ENCODE measurements at regions not wholly inside any gene's neighbourhood (a gene's known extent, or its start where the extent isn't known, plus 50 kb on each side); places are given as distances from the start of the nearest gene placed in this dataset.

- Histone ChIP-seq H3F3A (ENCODE audit: low read length, unreplicated experiment) (no peaks in the 10 kb centered on the region), H3K79me2 (ENCODE audit: low read length) (no peaks in the 10 kb centered on the region), H3K27me3 (ENCODE audit: low read length) (no peaks in the 10 kb centered on the region), H3K36me3 (ENCODE audit: low read depth, low read length) (no peaks in the 10 kb centered on the region), H3K9me3 (ENCODE audit: low read length) (no peaks in the 10 kb centered on the region), H3K4me2 (ENCODE audit: low read length) (no peak overlapping the region), H3K27ac (ENCODE audit: low read length) (no peak overlapping the region), H4K20me1 (ENCODE audit: low read length) (no peaks in the 10 kb centered on the region), H3K9me2 (replicated peaks; ENCODE audit: low read length) (no peaks in the 10 kb centered on the region), H3K9ac (ENCODE audit: low read length) (no peak overlapping the region), H2AFZ (ENCODE audit: low read length) (no peak overlapping the region), H3K4me3 (ENCODE audit: low read length) (no peak overlapping the region), H3K4me1 (ENCODE audit: insufficient read depth, low read length) (peaks cover 6% of the 10 kb centered on the region; the same call in 1 of the 2 replicates)
- CTCF ChIA-PET, result no interaction called here
- DNase-seq (no peak), ATAC-seq (no peak)
- no TSS peak for BruUV-seq (replicated peaks)
- TF ChIP-seq EZH2phosphoT487 (IDR thresholded peaks at IDR 0.05; ENCODE audit: borderline replicate concordance, low read length) (no peak), CTCF (conservative IDR thresholded peaks at IDR 0.05; ENCODE audit: low read depth, low read length) (no peak), EZH2 (IDR thresholded peaks at IDR 0.05; ENCODE audit: low read length, unreplicated experiment) (no peak)
- POLR2A ChIA-PET (ENCODE audit: unreplicated experiment), result no interaction called here
- intact Hi-C loops (cut with micrococcal nuclease), result no loop called here
These were observed 165.5 kb upstream of the PFN2 start for GRCh38 chr3:150136242-150136641.

GRCh38 chr3:150135287-150135721 lies 164.6 kb upstream of the PFN2 start:
- ATAC-seq (no peak), DNase-seq (no peak)
- no peak for TF ChIP-seq EZH2 (IDR thresholded peaks at IDR 0.05; ENCODE audit: low read length, unreplicated experiment)
- TF ChIP-seq CTCF (conservative IDR thresholded peaks at IDR 0.05; ENCODE audit: low read depth, low read length), result no peak
- no peak for TF ChIP-seq EZH2phosphoT487 (IDR thresholded peaks at IDR 0.05; ENCODE audit: borderline replicate concordance, low read length)
- no peaks in the 10 kb centered on the region for H3F3A ChIP-seq (ENCODE audit: low read length, unreplicated experiment)
- no peaks in the 10 kb centered on the region for H3K79me2 ChIP-seq (ENCODE audit: low read length)
- no peaks in the 10 kb centered on the region for H3K36me3 ChIP-seq (ENCODE audit: low read depth, low read length)
- H3K4me2 ChIP-seq (ENCODE audit: low read length), result no peak overlapping the region
- H3K4me1 ChIP-seq (ENCODE audit: insufficient read depth, low read length), result peaks cover 6% of the 10 kb centered on the region; the same call in 1 of the 2 replicates
- BruUV-seq (replicated peaks), result no TSS peak
- ChIA-PET POLR2A (ENCODE audit: unreplicated experiment) (no interaction called here), CTCF (no interaction called here)
- H3K27me3 ChIP-seq (ENCODE audit: low read length), result no peaks in the 10 kb centered on the region
- H3K4me3 ChIP-seq (ENCODE audit: low read length), result no peak overlapping the region
- H3K27ac ChIP-seq (ENCODE audit: low read length), result no peak overlapping the region
- H2AFZ ChIP-seq (ENCODE audit: low read length), result no peak overlapping the region
- H4K20me1 ChIP-seq (ENCODE audit: low read length), result no peaks in the 10 kb centered on the region
- intact Hi-C loops (cut with micrococcal nuclease), result no loop called here
- no peaks in the 10 kb centered on the region for H3K9me2 ChIP-seq (replicated peaks; ENCODE audit: low read length)
- no peak overlapping the region for H3K9ac ChIP-seq (ENCODE audit: low read length)
- H3K9me3 ChIP-seq (ENCODE audit: low read length), result no peaks in the 10 kb centered on the region

- Histone ChIP-seq H4K20me1 (ENCODE audit: low read length) (no peaks in the 10 kb centered on the region), H3K27me3 (ENCODE audit: low read length) (no peaks in the 10 kb centered on the region), H3K4me3 (ENCODE audit: low read length) (no peak overlapping the region), H3K9me2 (replicated peaks; ENCODE audit: low read length) (no peaks in the 10 kb centered on the region), H3F3A (ENCODE audit: low read length, unreplicated experiment) (no peaks in the 10 kb centered on the region), H3K36me3 (ENCODE audit: low read depth, low read length) (no peaks in the 10 kb centered on the region), H3K4me2 (ENCODE audit: low read length) (no peak overlapping the region), H2AFZ (ENCODE audit: low read length) (no peak overlapping the region), H3K9ac (ENCODE audit: low read length) (no peak overlapping the region), H3K9me3 (ENCODE audit: low read length) (no peaks in the 10 kb centered on the region), H3K4me1 (ENCODE audit: insufficient read depth, low read length) (no peaks in the 10 kb centered on the region), H3K79me2 (ENCODE audit: low read length) (no peaks in the 10 kb centered on the region), H3K27ac (ENCODE audit: low read length) (no peak overlapping the region)
- ATAC-seq, result no peak
- ChIA-PET CTCF (interaction anchor here (0.5 kb wide), 1 partner anchor 71 kb away, joined by 3 read pairs; no protein-coding TSS in a partner anchor), POLR2A (ENCODE audit: unreplicated experiment) (no interaction called here)
- BruUV-seq (replicated peaks), result no TSS peak
- TF ChIP-seq CTCF (conservative IDR thresholded peaks at IDR 0.05; ENCODE audit: low read depth, low read length), result no peak
- no peak for TF ChIP-seq EZH2phosphoT487 (IDR thresholded peaks at IDR 0.05; ENCODE audit: borderline replicate concordance, low read length)
- no peak for TF ChIP-seq EZH2 (IDR thresholded peaks at IDR 0.05; ENCODE audit: low read length, unreplicated experiment)
- intact Hi-C loops (cut with micrococcal nuclease), result no loop called here
- DNase-seq, result no peak
These were observed 162.6 kb upstream of the PFN2 start for GRCh38 chr3:150133293-150133692.
